BLaER1 (cell line): ENCODE measurements at regions not wholly inside any gene's neighbourhood (a gene's known extent, or its start where the extent isn't known, plus 50 kb on each side); places are given as distances from the start of the nearest gene placed in this dataset.

Experiments used
- H3K27ac ChIP-seq: shearing (Covaris generic); formaldehyde crosslinking; 2 replicates; pipeline ENCODE4 v1.8.1; 2022
- H3K27me3 ChIP-seq: shearing (Covaris generic); formaldehyde crosslinking; 2 replicates; pipeline ENCODE4 v1.8.1; 2022
- H3K36me3 ChIP-seq: shearing (Covaris generic); formaldehyde crosslinking; 2 replicates; pipeline ENCODE4 v1.8.1; 2022
- H3K4me1 ChIP-seq: shearing (Covaris generic); formaldehyde crosslinking; 2 replicates; pipeline ENCODE4 v1.8.1; 2022
- H3K4me2 ChIP-seq: shearing (Covaris generic); formaldehyde crosslinking; 2 replicates; pipeline ENCODE4 v1.8.1; 2022
- H3K4me3 ChIP-seq: shearing (Covaris generic); formaldehyde crosslinking; 2 replicates; pipeline ENCODE4 v1.8.1; 2022
- H3K9ac ChIP-seq: shearing (Covaris generic); formaldehyde crosslinking; 2 replicates; pipeline ENCODE4 v1.8.1; 2022
- H3K9me3 ChIP-seq: shearing (Covaris generic); formaldehyde crosslinking; 2 replicates; pipeline ENCODE4 v1.8.1; 2022
- H4K20me1 ChIP-seq: shearing (Covaris generic); formaldehyde crosslinking; 2 replicates; pipeline ENCODE4 v1.8.1; 2022
- Cebpa-rat ChIP-seq: shearing (Covaris generic); IDR thresholded peaks from 2 replicates; pipeline ENCODE4 v1.8.1; 2022

GRCh38 chr10:90447831-90448230, 410.0 kb downstream of the HTR7 start:
- Histone ChIP-seq H4K20me1 (no peaks in the 10 kb centered on the region), H3K4me1 (peaks cover 11% of the 10 kb centered on the region), H3K9me3 (peaks cover 27% of the 10 kb centered on the region), H3K27ac (no peak overlapping the region), H3K27me3 (no peaks in the 10 kb centered on the region), H3K36me3 (no peaks in the 10 kb centered on the region), H3K4me3 (no peak overlapping the region), H3K9ac (no peak overlapping the region), H3K4me2 (no peak overlapping the region)
- no peak for TF ChIP-seq Cebpa-rat

- H3K27me3 ChIP-seq: no peaks in the 10 kb centered on the region
- no peaks in the 10 kb centered on the region for H3K36me3 ChIP-seq
- H4K20me1 ChIP-seq: no peaks in the 10 kb centered on the region
- no peak overlapping the region for H3K9ac ChIP-seq
- H3K9me3 ChIP-seq: peaks cover 13% of the 10 kb centered on the region
- no peak overlapping the region for H3K4me3 ChIP-seq
- no peak overlapping the region for H3K4me2 ChIP-seq
- no peak overlapping the region for H3K27ac ChIP-seq
- TF ChIP-seq Cebpa-rat: no peak
- peaks cover 28% of the 10 kb centered on the region for H3K4me1 ChIP-seq
These were observed 407.0 kb downstream of the HTR7 start for GRCh38 chr10:90450797-90451196.

- no peak for TF ChIP-seq Cebpa-rat
- peaks cover 9% of the 10 kb centered on the region; the same call in 1 of the 2 replicates for H3K9me3 ChIP-seq
- no peak overlapping the region for H3K4me3 ChIP-seq
- H3K9ac ChIP-seq: no peak overlapping the region
- no peaks in the 10 kb centered on the region for H3K36me3 ChIP-seq
- H3K27ac ChIP-seq: no peak overlapping the region
- 0 out of 2 replicates have a peak overlapping the region, but pooled peaks have one; percentile 3 for H3K4me2 ChIP-seq
- no peaks in the 10 kb centered on the region for H4K20me1 ChIP-seq
- peaks cover 28% of the 10 kb centered on the region for H3K4me1 ChIP-seq
- H3K27me3 ChIP-seq: no peaks in the 10 kb centered on the region
These were observed 406.6 kb downstream of the HTR7 start for GRCh38 chr10:90451283-90451682.

GRCh38 chr10:90458054-90458453, 399.8 kb downstream of the HTR7 start:
- 0 out of 2 replicates have a peak overlapping the region, but pooled peaks have one; percentile 10 for H3K27ac ChIP-seq
- H3K4me3 ChIP-seq: 0 out of 2 replicates have a peak overlapping the region, but pooled peaks have one; percentile 4
- no peak for TF ChIP-seq Cebpa-rat
- H3K4me2 ChIP-seq: peak overlapping the region; percentile 39
- no peaks in the 10 kb centered on the region for H3K27me3 ChIP-seq
- no peaks in the 10 kb centered on the region for H4K20me1 ChIP-seq
- peaks cover 12% of the 10 kb centered on the region for H3K36me3 ChIP-seq
- peaks cover 65% of the 10 kb centered on the region for H3K4me1 ChIP-seq
- peaks cover 10% of the 10 kb centered on the region for H3K9me3 ChIP-seq
- H3K9ac ChIP-seq: no peak overlapping the region

- no peak overlapping the region for H3K9ac ChIP-seq
- H3K4me2 ChIP-seq: peak overlapping the region; percentile 39
- peaks cover 60% of the 10 kb centered on the region for H3K4me1 ChIP-seq
- peaks cover 17% of the 10 kb centered on the region for H3K36me3 ChIP-seq
- no peak overlapping the region for H3K27ac ChIP-seq
- H4K20me1 ChIP-seq: no peaks in the 10 kb centered on the region
- no peak for TF ChIP-seq Cebpa-rat
- H3K27me3 ChIP-seq: no peaks in the 10 kb centered on the region
- no peak overlapping the region for H3K4me3 ChIP-seq
- peaks cover 16% of the 10 kb centered on the region for H3K9me3 ChIP-seq
These were observed 399.3 kb downstream of the HTR7 start for GRCh38 chr10:90458571-90458970.

- peak overlapping the region; percentile 62 for H3K27ac ChIP-seq
- peaks cover 60% of the 10 kb centered on the region for H3K4me1 ChIP-seq
- H3K4me2 ChIP-seq: peak overlapping the region; percentile 60
- no peaks in the 10 kb centered on the region for H3K27me3 ChIP-seq
- no peak for TF ChIP-seq Cebpa-rat
- peak overlapping the region; percentile 48; the same call in 1 of the 2 replicates for H3K9ac ChIP-seq
- H3K4me3 ChIP-seq: no peak overlapping the region
- peaks cover 32% of the 10 kb centered on the region for H3K36me3 ChIP-seq
- H4K20me1 ChIP-seq: no peaks in the 10 kb centered on the region
- H3K9me3 ChIP-seq: peaks cover 34% of the 10 kb centered on the region
These were observed 396.2 kb downstream of the HTR7 start for GRCh38 chr10:90461437-90462155.

- no peak for TF ChIP-seq Cebpa-rat
- H3K9ac ChIP-seq: no peak overlapping the region
These were observed 394.9 kb downstream of the HTR7 start for GRCh38 chr10:90462749-90463470.

GRCh38 chr10:90464329-90464728, 393.5 kb downstream of the HTR7 start:
- peaks cover 55% of the 10 kb centered on the region for H3K4me1 ChIP-seq
- peaks cover 34% of the 10 kb centered on the region for H3K9me3 ChIP-seq
- no peaks in the 10 kb centered on the region for H3K27me3 ChIP-seq
- H3K9ac ChIP-seq: no peak overlapping the region
- no peak for TF ChIP-seq Cebpa-rat
- no peaks in the 10 kb centered on the region for H4K20me1 ChIP-seq
- peaks cover 38% of the 10 kb centered on the region for H3K36me3 ChIP-seq
- H3K4me2 ChIP-seq: no peak overlapping the region
- H3K4me3 ChIP-seq: no peak overlapping the region
- H3K27ac ChIP-seq: no peak overlapping the region

More at GRCh38 chr10:90462749-90463470, 394.9 kb downstream of the HTR7 start:
- Histone ChIP-seq H3K27ac (no peak overlapping the region; the same call in 1 of the 2 replicates), H3K27me3 (no peaks in the 10 kb centered on the region), H3K4me2 (no peak overlapping the region), H3K9me3 (peaks cover 34% of the 10 kb centered on the region), H3K4me1 (peaks cover 67% of the 10 kb centered on the region), H3K36me3 (peaks cover 38% of the 10 kb centered on the region), H4K20me1 (no peaks in the 10 kb centered on the region), H3K4me3 (peak overlapping the region; percentile 39; the same call in 1 of the 2 replicates)

GRCh38 chr10:90470966-90471365, 386.9 kb downstream of the HTR7 start:
- H3K4me3 ChIP-seq: no peak overlapping the region
- H3K36me3 ChIP-seq: peaks cover 32% of the 10 kb centered on the region; the same call in 1 of the 2 replicates
- peaks cover 14% of the 10 kb centered on the region for H3K4me1 ChIP-seq
- no peak overlapping the region for H3K4me2 ChIP-seq
- no peaks in the 10 kb centered on the region for H4K20me1 ChIP-seq
- no peak overlapping the region for H3K27ac ChIP-seq
- no peaks in the 10 kb centered on the region for H3K27me3 ChIP-seq
- no peak for TF ChIP-seq Cebpa-rat
- H3K9ac ChIP-seq: no peak overlapping the region
- H3K9me3 ChIP-seq: peaks cover 43% of the 10 kb centered on the region

GRCh38 chr10:90480466-90480865, 377.4 kb downstream of the HTR7 start:
- no peaks in the 10 kb centered on the region for H3K27me3 ChIP-seq
- no peaks in the 10 kb centered on the region; the same call in 1 of the 2 replicates for H3K9me3 ChIP-seq
- H3K9ac ChIP-seq: no peak overlapping the region
- no peak overlapping the region for H3K4me3 ChIP-seq
- H3K27ac ChIP-seq: no peak overlapping the region
- peak overlapping the region; percentile 72; the same call in 1 of the 2 replicates for H3K4me2 ChIP-seq
- H3K36me3 ChIP-seq: no peaks in the 10 kb centered on the region
- H4K20me1 ChIP-seq: no peaks in the 10 kb centered on the region
- peaks cover 52% of the 10 kb centered on the region for H3K4me1 ChIP-seq
- TF ChIP-seq Cebpa-rat: no peak
